GM04503 (cell line): ENCODE measurements at regions not wholly inside any gene's neighbourhood (a gene's known extent, or its start where the extent isn't known, plus 50 kb on each side); places are given as distances from the start of the nearest gene placed in this dataset.

Experiments used
- DNase-seq: peaks from one replicate; pipeline ENCODE4 v3.0.0-alpha.2; 2012; ENCODE audit warnings: low read depth

DNA sequence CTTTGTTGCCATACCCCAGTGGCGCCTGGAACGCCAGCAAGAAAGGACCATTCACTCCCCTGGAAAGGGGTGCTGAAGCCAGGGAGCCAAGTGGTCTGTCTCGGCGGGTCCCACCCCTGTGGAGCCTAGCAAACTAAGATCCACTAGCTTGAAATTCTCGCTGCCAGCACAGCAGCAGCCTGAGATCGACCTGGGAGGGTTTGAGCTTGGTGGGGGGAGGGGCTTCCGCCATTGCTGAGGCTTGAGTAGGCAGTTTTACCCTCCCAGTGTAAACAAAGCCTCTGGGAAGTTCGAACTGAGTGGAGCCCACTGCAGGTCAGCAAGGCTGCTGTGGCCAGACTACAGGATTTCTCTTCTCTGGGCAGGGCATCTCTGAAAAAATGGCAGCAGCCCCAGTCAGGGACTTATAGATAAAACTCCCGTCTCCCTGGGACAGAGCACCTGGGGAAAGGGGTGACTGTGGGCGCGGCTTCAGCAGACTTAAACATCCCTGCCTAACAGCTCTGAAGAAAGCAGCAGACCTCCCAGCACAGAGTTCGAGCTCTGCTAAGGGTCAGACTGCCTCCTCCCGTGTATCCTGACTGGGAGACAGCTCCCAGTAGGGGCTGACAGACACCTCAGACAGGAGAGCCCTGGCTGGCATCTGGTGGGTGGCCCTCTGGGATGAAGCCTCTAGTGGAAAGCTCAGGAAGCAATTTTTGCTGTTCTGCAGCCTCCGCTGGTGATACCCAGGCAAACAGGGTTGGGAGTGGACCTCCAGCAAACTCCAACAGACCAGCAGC is 281.1 kb upstream of the SP4 start:
- no peak for DNase-seq

DNA sequence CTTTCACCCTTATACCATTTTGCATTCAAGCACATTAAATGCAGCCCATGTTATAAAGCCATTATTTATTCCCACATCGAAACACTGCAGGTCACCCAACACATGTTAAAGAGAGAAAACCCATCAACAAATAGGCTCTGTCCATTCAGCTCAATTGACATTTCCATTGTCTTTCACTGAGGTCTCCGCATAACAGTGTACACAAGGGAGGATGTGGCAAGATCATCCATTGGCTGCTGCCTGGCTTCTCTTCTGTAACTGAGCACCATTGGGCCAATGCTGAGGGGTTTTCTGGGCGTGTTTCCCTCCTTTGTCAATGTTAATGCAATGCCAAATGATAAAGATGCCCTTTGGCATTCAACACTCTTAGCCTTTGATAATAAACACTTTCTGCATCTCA is 278.1 kb upstream of the SP4 start:
- no peak for DNase-seq

DNA sequence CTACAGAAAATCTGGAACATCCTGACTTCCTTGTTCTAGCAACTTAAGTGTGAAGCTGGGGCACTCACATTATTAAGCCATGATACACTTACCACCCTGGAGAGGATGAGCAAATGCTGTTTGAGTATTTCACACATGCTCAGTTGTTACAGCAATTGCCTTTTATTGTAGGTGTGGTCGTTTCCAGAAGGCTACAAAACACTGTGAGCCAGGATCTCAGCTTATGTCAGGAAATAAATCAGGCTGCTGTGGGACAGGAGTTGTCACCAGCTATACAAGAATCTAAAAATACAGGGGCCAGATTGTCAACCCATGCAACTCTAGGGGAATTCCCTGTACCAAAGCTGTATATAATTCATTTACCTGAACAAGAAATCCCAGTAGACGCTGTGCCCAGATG is 273.3 kb upstream of the SP4 start:
- DNase-seq = no peak

DNA sequence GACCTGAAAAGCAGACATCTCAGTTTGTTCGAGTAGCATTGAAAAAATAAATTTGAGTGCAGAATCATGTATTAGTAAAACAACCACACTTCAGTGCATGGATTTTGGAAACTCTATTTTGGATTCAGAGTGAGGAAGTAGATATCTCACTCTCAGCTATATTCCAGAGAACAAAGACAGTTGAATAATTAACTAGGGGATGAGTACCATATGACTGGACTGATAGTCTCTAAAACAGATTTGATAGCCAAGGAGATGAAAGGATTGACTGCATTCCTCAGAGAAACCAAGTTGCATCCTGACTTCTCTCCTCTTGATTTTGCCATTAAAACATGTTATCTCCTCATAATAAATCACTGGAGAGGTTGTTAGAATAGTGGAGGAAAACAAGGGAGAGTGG is 268.4 kb upstream of the SP4 start:
- DNase-seq = no peak

DNA sequence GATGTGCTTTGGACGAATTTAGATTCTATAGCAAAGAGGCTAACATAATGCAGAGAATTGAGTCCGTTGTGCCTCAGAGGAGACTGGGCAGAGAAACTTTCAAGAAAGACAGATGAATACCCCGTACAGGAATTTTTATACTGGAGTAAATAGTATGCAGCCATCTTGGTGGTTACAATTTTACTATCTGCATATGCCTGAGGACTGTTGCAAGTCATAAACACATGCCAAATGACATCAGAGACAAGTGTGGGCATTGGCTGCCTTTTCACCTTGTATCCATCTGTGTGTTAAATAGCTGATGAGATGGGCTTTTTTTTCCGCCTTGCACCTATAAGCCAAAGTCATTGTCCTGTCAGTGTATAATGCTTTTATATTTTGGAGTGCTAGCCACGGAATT is 267.5 kb upstream of the SP4 start:
- no peak for DNase-seq

DNA sequence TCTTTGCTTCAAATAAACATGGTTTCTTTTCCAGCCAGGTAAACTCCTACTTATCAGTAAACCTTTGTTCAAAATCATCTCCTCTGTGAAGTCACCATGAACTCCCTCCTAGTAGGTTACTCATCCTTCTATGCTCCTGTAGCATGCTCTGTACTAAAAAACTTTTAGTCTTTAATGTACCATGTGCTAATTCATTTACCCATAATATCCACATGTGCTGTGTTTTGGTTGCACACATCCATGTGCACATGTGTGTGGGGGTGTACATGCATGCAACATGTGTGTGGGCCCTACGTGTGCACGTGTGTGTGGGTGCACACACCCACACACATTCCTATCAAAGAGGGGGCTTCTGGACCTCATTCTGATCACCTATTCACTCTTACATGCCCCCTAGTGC is 259.9 kb upstream of the SP4 start:
- DNase-seq = no peak

DNA sequence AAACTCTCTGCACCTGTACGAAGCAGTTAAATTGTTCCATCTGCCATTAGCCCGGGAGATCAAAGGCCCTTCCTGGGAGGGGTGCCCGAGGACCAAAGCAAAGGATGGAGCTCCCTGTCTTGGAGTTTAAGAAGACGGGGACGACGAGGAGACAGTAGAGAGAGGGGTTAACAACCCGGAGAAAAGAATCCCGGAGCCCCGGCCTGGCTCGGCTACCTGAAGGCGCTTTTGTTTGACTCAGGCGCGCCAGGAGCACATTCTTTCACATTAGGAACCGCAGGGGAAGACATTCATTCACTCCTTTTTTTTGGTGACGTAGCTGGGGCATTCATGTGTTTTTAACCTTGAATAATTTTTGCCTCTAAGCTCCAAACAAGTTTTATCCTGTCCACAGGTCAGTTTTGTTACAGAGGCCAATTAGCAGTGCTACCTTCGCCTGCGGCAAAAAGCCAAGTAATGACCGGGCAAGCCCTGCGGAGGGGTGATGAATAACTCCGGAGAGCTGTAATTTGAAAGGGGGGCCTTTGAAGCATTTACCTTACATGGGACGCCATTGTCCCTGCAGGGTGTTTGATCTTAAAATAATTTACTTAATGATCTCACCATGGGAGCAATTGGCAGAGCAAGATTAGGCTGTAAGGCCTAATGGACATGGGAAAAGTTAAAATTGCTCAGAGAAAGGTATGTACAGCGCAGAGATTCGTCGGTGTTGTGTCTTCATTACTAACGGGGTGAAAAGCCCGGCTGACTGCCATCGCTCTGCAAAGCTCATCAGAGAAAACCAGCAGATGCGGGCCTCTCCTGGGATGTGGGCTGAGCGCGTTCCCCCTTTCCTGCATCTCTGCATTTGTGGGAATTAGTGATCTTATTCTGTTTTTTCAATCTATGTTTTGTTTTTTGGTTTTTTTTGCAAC is 258.0 kb upstream of the SP4 start:
- no peak for DNase-seq

DNA sequence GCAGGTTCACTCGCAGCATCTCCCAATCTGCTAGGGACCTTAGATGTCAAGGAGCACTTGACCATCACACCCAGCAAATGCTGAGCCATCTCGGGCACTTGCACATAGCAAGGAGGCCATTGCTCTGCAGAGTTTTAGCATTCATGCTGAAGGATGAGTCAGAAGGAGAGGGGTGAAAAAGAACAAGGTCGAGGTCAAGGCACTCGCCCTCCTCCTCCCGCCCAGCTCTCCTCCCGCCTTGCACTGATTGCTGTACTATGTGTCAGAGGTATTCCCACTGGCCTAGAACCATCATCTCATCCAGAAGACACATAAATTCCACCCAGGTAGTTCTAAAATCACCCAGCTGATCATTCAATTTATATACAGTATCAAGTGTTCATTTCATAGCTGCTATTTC is 255.1 kb upstream of the SP4 start:
- DNase-seq = no peak

DNA sequence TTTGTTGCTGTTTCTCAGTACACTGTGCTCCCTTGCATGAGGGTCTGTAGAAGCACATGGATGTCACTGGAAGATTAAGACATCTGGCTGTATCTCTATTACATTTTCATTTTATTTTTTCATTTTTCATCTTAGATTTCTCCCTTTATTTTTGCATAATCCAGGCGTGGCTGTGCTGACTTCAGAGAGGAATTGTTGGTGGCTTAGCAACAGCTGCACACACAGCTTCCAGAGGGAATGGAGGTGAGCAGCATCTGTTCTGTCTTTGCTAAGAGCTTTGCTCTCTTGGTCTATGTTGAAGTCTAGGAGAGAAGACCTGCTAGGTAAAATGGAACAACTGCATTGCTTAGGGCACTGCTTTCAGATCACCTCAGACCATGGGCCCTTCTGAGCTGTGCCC is 254.4 kb upstream of the SP4 start:
- DNase-seq = no peak

DNA sequence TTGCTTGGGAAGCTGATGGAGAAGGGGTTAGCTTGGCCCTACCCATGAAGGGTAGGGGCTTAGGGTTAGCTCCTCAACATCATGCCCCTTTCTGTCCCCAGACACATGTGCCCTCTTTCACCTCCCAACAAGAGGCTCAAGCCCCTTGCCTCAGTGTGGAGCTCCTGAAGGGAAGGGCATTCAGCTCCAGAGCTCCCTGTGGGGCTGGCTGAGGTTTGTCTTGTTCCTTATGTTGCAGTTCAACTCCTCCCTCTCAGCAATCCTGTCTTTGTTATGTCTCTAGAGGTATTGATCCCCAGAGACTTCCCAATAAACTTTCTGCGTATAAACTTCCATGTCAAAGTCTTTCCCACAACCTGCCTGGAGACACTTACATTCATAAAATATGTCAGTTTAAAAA is 252.2 kb upstream of the SP4 start:
- DNase-seq = no peak

DNA sequence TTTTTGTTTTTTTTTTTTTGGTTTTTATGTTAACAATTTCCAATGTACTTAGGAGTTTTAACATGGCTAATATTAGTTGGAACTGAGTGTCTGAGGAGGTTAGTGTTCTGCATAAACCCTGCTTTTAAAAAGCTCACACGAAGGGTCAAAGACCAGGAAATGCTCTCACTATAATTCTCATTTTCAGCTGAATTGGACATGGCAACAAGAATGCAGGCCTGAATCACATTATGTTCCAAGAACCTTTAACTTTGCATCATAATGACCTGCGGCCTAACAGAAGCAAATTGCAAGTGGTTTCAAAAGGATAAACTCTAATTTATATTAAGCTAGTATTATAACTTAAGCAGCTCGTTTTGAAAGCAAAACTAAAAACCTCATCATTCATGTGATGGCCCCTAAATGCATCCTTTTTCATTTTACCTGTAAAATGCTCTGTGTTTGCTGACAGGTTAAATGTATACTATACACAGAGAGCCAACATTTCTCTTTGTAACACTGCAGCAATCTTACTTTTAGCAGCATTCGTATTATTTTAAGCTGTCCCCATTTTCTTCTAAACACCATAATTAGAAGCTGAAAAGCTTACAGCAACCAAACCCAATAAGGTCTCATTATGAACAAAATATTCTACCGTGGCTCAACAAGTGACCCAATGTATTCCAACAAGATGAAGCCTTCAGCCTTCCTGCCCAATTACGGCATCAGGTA is 242.8 kb upstream of the SP4 start:
- no peak for DNase-seq

DNA sequence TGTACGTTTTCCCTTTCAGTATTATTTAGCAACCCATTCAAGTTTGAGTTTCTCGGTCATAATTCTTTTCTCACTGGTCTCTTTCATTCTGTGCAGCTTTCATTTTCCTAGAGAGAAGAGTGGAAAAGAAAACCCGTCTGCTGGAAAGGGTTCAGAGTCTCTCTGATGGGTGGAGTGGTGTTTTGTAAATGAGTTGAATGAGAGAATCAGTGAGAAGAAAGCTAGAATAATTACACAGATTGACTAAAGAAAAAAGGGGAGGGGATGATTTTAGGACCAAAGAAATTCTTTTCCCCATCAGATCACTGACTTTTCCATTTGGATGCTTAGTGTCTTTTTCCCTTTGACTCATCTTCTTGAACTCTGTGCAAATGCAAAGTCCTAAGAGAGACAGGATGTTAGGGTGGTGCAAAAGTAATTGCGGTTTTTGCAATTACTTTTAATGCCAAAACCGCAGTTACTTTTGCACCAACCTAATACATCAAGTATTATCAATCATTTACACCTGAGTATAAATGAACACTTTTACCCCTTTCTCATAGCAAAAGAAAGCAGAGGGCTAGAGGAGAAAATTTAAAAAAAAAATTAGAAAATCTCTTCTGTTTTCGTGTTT is 242.1 kb upstream of the SP4 start:
- DNase-seq = no peak

DNA sequence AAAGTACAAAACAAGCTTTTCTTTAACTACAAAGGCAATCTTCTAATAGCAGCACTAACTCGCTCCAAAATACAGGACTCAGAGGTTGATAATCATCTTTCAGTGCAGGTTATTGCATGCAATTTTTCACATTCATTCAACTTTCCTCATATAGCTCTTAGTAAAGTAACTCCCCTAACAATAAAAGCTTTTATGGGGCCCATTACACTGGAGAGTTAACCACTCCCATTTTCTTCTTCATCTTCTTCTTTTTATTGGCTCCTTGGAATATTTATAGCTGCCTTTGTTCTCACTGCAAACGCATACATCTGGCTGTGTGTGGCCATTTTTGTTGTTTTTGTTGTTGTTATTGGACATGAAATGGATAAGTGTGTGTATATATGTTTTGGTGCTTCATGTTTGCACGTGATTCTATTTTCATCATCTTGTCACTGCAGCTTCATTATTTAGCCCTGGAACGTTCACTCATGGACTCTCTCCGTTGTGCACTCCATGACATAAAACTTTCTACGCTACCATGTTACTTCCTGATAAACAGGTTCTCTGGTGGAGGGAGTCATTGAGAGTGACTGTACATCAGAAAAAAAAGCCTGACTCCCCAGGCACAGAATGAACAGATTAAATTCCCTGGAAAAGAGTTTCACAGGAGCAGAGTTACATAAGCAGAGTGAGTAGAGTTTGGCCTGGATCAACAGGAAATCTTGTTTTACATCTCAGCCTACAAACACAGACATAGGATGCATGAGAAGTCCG is 236.4 kb upstream of the SP4 start:
- no peak for DNase-seq

DNA sequence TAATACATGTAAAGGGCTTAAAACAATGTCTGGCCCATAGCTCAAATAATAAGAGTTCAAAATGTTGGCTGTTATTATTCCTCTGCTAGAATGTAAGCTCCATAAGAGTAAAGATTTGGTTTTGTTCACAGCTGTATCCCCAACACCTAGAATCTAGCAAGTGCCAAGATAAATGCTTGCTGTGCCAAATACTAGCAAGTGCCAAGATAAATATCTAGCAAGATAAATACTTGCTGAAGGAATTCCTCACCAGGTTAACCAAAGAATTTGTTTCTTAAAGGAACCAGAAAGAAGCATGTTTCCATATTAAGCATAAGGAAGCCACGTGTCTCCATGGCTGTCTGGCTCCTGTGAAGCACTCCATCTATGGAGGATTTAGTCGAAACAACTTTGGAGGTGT is 235.2 kb upstream of the SP4 start:
- no peak for DNase-seq

DNA sequence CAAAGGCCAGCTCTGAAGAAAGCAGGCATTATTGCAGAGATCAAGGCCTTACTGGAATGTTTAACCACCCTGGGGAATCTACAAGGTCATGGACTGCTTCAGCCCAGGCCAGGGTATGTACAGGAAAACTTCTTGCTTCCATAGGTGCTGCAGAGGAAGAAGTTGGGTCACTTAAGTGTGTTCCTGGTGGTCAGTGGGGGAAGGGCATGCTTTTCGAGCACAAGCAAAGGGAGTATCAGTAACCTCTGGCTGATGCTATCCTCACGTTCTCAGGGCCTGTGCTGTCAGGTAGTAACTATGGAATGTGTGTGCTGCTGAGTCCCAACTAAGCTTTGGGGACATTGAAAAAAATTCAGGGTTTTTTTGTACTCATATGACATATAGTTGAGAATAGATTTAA is 234.0 kb upstream of the SP4 start:
- DNase-seq = no peak

DNA sequence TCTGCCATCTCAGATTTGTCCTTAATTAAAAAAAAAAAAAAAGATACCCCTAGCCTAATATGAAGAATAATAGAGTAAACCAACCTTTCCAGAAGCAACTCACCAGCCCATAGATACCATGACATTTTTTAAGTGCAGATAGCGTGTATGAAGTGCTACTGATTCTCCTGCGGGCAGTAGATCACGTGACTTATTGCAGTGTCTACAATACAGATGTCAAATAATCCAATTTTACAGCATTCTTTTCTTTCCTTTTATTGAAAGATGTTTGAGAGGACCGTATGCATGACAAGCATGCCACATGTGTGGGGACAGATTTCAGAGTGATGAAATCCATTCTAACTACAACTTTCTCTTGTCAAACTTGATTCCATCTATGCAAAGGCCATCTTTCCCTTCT is 232.9 kb upstream of the SP4 start:
- DNase-seq = no peak

DNA sequence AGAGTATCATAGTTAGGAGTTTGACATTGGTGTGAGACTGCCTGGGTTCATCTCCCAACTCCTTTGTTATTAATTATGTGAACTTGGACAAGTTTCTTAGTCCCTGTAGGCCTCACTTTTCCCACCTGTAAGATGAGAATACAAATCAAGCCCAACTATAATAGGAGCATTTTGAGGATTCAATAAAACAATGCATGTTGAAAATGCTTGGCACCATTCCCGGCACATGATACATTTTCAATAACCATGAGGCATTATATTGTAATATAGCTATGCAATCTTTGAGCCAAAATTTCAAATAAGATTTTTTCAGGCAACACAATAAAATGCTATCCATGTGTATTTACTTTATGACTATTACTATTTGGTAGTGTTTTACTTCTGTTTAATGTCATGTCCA is 229.0 kb upstream of the SP4 start:
- DNase-seq = no peak

DNA sequence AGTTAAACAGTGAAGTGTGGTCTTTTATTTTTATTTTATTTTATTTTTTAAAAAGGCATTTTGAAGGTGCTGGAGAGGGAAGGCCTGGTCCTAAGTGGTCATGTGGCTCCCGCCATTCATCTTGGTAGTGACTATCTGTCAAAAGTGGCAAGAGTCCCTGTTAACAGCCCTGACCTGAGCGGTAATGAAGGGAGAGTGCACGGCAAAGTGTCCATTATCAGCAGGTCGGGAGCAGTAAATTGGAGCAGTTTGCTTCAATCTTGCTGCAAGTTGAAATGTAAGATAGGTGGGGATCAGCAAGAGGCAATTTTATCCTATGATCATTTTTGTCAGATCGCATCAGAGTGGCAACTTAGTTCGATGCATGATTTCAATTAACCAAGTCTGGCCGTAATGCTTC is 227.4 kb upstream of the SP4 start:
- no peak for DNase-seq

DNA sequence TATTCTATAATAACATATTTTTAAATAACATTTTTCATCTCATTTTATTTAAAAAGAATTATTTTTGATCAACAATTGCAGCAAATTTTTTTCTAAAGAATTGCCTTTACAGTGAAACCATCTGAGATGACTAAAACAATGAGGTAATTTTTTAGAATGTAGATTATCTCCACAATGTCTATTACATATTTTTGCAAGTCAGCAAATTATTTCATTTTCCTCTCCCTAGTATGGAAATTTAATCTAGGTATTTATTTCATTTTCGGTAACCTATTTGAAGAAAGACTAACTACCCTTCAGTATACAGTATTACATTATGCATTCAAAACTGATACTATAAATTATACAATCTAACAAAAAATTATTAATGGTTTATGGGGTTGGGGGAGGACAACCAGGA is 213.2 kb upstream of the SP4 start:
- no peak for DNase-seq

DNA sequence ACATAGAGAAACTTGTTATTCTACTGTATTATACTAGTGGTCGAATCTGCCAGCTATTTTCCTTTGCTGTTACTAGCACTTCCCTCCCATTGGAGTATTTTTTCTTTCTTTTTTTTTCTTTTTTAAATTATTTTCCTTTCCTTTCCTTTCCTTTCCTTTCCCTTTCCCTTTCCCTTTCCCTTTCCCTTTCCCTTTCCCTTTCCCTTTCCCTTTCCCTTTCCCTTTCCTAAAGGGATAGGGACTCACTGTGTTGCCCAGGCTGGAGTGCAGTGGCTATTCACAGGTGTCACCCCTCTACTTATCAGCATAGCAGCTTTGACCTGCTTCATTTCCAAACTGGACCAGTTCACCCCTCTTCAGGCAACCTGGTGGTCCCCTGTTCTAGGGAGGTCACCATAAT is 212.6 kb upstream of the SP4 start:
- DNase-seq = no peak

DNA sequence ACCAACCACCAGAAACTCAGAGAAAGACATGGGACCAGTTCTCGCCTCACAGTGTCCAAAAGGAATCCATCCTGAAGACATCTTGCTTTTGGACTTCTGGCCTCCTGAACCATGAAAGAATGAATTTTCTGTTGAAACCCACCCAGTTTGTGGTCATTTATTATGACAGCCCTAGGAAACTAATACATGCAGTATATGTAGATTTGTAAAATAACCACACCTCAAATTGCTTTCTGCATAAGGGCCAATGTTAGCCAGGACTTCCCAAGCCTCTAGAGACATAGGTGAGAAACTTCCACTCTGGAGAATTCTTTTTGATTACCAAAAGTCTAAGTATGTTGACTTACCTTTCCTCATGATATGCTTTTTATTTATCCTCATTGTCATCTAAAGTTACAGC is 210.5 kb upstream of the SP4 start:
- no peak for DNase-seq

DNA sequence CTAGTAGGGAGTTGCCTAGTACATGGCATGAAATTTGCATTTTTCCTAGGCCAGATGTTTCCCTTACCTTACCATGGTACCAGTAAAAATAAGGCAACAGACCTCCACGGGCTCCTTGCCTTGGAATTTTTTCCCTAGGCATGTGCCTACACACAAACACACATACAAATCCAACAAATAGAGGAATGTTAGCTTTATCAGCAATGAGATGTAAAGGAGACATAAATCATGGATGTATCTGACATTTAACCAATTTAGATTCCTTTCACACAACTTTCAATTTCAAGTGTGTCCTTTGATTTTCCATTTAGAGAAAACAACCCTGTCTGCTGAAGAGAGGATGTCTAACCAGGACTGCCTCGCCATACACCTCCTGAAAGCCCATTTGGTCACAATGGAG is 209.7 kb upstream of the SP4 start:
- DNase-seq = no peak
